Vagina (tissue), 2 donors: ENCODE measurements at regions not wholly inside any gene's neighbourhood (a gene's known extent, or its start where the extent isn't known, plus 50 kb on each side); places are given as distances from the start of the nearest gene placed in this dataset.

Source experiments
- CTCF ChIP-seq, 3 experiments: fragments of 450-650 bp in 2 of 3; fragments of 200-600 bp in 1 of 3; sonication (generic) in 1 of 3; IDR thresholded peaks; one replicate each; pipeline ENCODE4 v1.5.1; 2017 to 2019; ENCODE audit warnings: antibody characterized with exemption in 3 of 3, mild to moderate bottlenecking in 2 of 3, moderate library complexity in 2 of 3
- POLR2A ChIP-seq, 2 donors: fragments of 450-650 bp; IDR thresholded peaks; one replicate each; pipeline ENCODE4 v1.6.1; 2017; ENCODE audit warnings: antibody characterized with exemption in 2 of 2, mild to moderate bottlenecking in 2 of 2, moderate library complexity in 2 of 2

GRCh38 chr3:65172209-65172608 lies 484.4 kb upstream of the ADAMTS9 start:
- no peak for TF ChIP-seq CTCF (IDR thresholded peaks at IDR 0.05)
- TF ChIP-seq POLR2A (IDR thresholded peaks at IDR 0.05) = no peak
